Natural killer cell (primary cell): ENCODE measurements at regions not wholly inside any gene's neighbourhood (a gene's known extent, or its start where the extent isn't known, plus 50 kb on each side); places are given as distances from the start of the nearest gene placed in this dataset.

Experiments
- ATAC-seq, 3 donors: fragments of 150-1000 bp in 2 of 3; fragments of 200-7000 bp in 1 of 3; cut with Tn5 transposase; 1 replicate in 1 of 3; 2 replicates in 2 of 3; pipeline ENCODE4 v1.10.0; 2021; ENCODE audit warnings: mild to moderate bottlenecking in 2 of 3, moderate library complexity in 2 of 3
- DNase-seq, 2 donors: peaks; one replicate each; pipeline versions ENCODE4 v3.0.0 to v3.0.0-alpha.2; 2013 to 2021; ENCODE audit warnings: mixed read lengths in 1 of 2
- H3K27ac ChIP-seq: one replicate; pipeline ENCODE4 v1.5.1; 2013; ENCODE audit warnings: mild to moderate bottlenecking, low read length
- H3K27me3 ChIP-seq: one replicate; pipeline ENCODE4 v1.6.1; 2013; ENCODE audit warnings: low read length; ENCODE audit not compliant: control insufficient read depth, insufficient read depth
- H3K36me3 ChIP-seq: one replicate; pipeline ENCODE4 v1.6.1; 2013; ENCODE audit warnings: low read length; ENCODE audit not compliant: control insufficient read depth, insufficient read depth
- H3K4me1 ChIP-seq: one replicate; pipeline ENCODE4 v1.6.1; 2013; ENCODE audit warnings: low read length; ENCODE audit not compliant: control insufficient read depth, insufficient read depth
- H3K4me3 ChIP-seq: one replicate; pipeline ENCODE4 v1.5.1; 2013; ENCODE audit warnings: low read length
- H3K9me3 ChIP-seq: one replicate; pipeline ENCODE4 v1.6.1; 2013; ENCODE audit warnings: low read length; ENCODE audit not compliant: control insufficient read depth, insufficient read depth
- H3K27ac Mint-ChIP-seq, 2 donors: one replicate each; pipeline ENCODE4 v1.8.0; 2022; ENCODE audit warnings: mild to moderate bottlenecking in 2 of 2, mixed read lengths in 2 of 2, moderate library complexity in 1 of 2
- H3K27me3 Mint-ChIP-seq, 2 donors: one replicate each; pipeline ENCODE4 v1.8.0; 2022; ENCODE audit warnings: low read depth in 2 of 2, mixed read lengths in 2 of 2
- H3K36me3 Mint-ChIP-seq: one replicate; pipeline ENCODE4 v1.8.0; 2022; ENCODE audit warnings: mixed read lengths
- H3K4me1 Mint-ChIP-seq, 2 donors: one replicate each; pipeline ENCODE4 v1.8.0; 2022; ENCODE audit warnings: mixed read lengths in 2 of 2
- H3K4me3 Mint-ChIP-seq: one replicate; pipeline ENCODE4 v1.8.0; 2022; ENCODE audit warnings: mild to moderate bottlenecking, moderate library complexity, mixed read lengths
- H3K9me3 Mint-ChIP-seq, 2 donors: one replicate each; pipeline ENCODE4 v1.8.0; 2022; ENCODE audit warnings: mixed read lengths in 2 of 2
- WGBS: methylation state at CpG from one replicate; pipeline ENCODE4 v1.1.7; 2013; ENCODE audit warnings: missing lambda C conversion rate; ENCODE audit not compliant: insufficient coverage; 5-methylcytosine and 5-hydroxymethylcytosine counted together
- intact Hi-C: fragments of 100-400 bp; cut with micrococcal nuclease; formaldehyde crosslinking; loops from one replicate; pipeline ENCODE4 v1.14.2; 2022
- TF ChIP-seq, protein P1 (sequence below): fragments of 200-600 bp; IDR thresholded peaks from one replicate; pipeline ENCODE4 v1.8.0; 2022; ENCODE audit warnings: antibody characterized with exemption

DNA sequence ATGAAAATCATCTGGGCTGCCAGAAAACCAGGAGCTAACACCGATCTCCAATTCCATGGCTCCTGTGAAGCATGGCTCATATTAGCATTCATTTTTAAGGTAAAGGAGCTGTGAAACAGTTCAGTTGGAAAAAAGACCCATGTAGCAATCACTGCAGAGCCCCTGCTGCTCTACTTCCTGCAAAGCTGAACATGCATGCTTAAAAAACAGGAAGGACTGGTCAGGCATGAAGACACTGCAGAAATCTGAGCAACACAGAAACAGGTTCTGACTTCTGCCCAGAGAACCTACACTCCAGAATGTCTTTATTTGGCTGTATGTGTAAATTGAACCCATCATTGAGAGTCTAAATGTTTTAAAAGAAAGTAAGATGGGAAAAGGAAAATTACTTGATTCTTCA is 950.6 kb downstream of the DCDC2C start:
- ATAC-seq (no peak), DNase-seq (no peak)
- H3K27ac ChIP-seq = no peak overlapping the region
- no peaks in the 10 kb centered on the region for H3K4me1 ChIP-seq
- Mint-ChIP-seq H3K4me1 (no peaks in the 10 kb centered on the region), H3K27me3 (no peaks in the 10 kb centered on the region), H3K4me3 (no peak overlapping the region), H3K9me3 (peaks cover 7 to 17% of the 10 kb centered on the region in 2 donors), H3K36me3 (no peaks in the 10 kb centered on the region), H3K27ac (no peak overlapping the region)
- 87% methylated on average over 1 of the region's 1 CpG for WGBS
- peaks cover 3% of the 10 kb centered on the region for H3K9me3 ChIP-seq
- TF ChIP-seq, protein P1, sequence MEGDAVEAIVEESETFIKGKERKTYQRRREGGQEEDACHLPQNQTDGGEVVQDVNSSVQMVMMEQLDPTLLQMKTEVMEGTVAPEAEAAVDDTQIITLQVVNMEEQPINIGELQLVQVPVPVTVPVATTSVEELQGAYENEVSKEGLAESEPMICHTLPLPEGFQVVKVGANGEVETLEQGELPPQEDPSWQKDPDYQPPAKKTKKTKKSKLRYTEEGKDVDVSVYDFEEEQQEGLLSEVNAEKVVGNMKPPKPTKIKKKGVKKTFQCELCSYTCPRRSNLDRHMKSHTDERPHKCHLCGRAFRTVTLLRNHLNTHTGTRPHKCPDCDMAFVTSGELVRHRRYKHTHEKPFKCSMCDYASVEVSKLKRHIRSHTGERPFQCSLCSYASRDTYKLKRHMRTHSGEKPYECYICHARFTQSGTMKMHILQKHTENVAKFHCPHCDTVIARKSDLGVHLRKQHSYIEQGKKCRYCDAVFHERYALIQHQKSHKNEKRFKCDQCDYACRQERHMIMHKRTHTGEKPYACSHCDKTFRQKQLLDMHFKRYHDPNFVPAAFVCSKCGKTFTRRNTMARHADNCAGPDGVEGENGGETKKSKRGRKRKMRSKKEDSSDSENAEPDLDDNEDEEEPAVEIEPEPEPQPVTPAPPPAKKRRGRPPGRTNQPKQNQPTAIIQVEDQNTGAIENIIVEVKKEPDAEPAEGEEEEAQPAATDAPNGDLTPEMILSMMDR = no peak
- H3K27me3 ChIP-seq = no peaks in the 10 kb centered on the region
- H3K36me3 ChIP-seq = no peaks in the 10 kb centered on the region
- H3K4me3 ChIP-seq = no peak overlapping the region
- intact Hi-C loops = no loop called here

DNA sequence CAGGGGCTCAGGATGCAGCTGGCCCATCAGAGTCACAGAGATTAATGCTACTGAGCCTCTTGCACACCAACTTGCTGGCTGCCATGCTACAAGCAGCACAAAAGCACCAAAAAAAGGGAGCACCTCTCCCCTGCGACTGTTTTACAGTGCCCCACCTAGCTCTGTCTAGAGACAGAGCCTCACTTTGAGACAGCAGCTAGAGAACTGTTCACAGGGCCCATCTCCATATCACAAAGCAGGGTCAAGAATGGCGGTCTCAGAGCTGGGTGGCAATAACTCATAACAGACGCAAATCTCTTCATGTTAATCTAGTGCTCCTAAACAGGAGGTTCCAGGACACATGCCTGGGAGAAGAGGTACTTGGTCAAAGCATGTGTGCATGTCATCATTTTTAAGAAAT is 953.0 kb downstream of the DCDC2C start:
- no peaks in the 10 kb centered on the region for H3K36me3 ChIP-seq
- no peak overlapping the region for H3K27ac ChIP-seq
- H3K4me1 Mint-ChIP-seq = no peaks in the 10 kb centered on the region
- intact Hi-C loops = no loop called here
- no peaks in the 10 kb centered on the region for H3K4me1 ChIP-seq
- ATAC-seq = no peak
- peaks cover 3% of the 10 kb centered on the region for H3K9me3 ChIP-seq
- no peaks in the 10 kb centered on the region for H3K36me3 Mint-ChIP-seq
- DNase-seq = no peak
- no peaks in the 10 kb centered on the region for H3K27me3 Mint-ChIP-seq
- H3K27ac Mint-ChIP-seq = no peak overlapping the region
- no peaks in the 10 kb centered on the region for H3K27me3 ChIP-seq
- no peak overlapping the region for H3K4me3 ChIP-seq
- TF ChIP-seq, protein P1 = no peak
- whole genome bisulfite sequencing = 83% methylated on average over 3 of the region's 3 CpGs
- peaks cover 11 to 12% of the 10 kb centered on the region in 2 donors for H3K9me3 Mint-ChIP-seq
- no peak overlapping the region for H3K4me3 Mint-ChIP-seq

- H3K27me3 ChIP-seq = no peaks in the 10 kb centered on the region
- no peak for DNase-seq
- H3K27ac ChIP-seq = no peak overlapping the region
- peaks cover 8% of the 10 kb centered on the region for H3K9me3 ChIP-seq
- no peaks in the 10 kb centered on the region for H3K36me3 ChIP-seq
- H3K36me3 Mint-ChIP-seq = peaks cover 7% of the 10 kb centered on the region
- no peaks in the 10 kb centered on the region for H3K27me3 Mint-ChIP-seq
- H3K4me1 Mint-ChIP-seq = no peaks in the 10 kb centered on the region
- H3K4me3 Mint-ChIP-seq = no peak overlapping the region
- H3K4me3 ChIP-seq = no peak overlapping the region
- no peaks in the 10 kb centered on the region for H3K4me1 ChIP-seq
- 78% methylated on average over 8 of the region's 8 CpGs for WGBS
- intact Hi-C loops = no loop called here
- peaks cover 9 to 13% of the 10 kb centered on the region in 2 donors for H3K9me3 Mint-ChIP-seq
- H3K27ac Mint-ChIP-seq = no peak overlapping the region
- ATAC-seq = no peak
- TF ChIP-seq, protein P1 = no peak
These were observed 958.9 kb downstream of the DCDC2C start for GRCh38 chr2:4662161-4662779.

DNA sequence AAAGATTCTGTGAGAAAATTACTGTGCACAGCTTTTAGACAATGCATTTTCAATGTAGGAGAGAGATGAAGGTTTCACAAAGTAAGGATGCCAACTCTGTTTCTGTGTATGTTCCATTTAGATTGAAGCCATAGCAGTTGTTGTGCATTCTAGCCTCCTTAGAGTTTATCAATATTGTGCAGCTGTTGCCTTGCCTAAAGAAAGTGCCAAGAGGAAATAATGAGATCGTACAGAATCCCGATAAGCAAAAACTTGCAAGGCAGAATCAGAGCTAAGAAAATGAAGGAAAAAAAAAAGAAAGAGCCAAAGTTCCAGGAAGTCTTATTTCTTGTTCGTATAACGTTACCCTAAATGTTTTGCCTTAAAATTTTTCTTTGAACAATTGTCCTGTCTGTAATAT is 965.0 kb downstream of the DCDC2C start:
- Histone ChIP-seq H3K27me3 (no peaks in the 10 kb centered on the region), H3K4me1 (no peaks in the 10 kb centered on the region), H3K36me3 (no peaks in the 10 kb centered on the region), H3K27ac (no peak overlapping the region), H3K4me3 (no peak overlapping the region), H3K9me3 (peaks cover 8% of the 10 kb centered on the region)
- Mint-ChIP-seq H3K9me3 (peaks cover 15 to 18% of the 10 kb centered on the region in 2 donors), H3K27ac (no peak overlapping the region), H3K4me1 (peaks cover 0 to 5% of the 10 kb centered on the region in 2 donors), H3K27me3 (no peaks in the 10 kb centered on the region), H3K4me3 (no peak overlapping the region), H3K36me3 (peaks cover 15% of the 10 kb centered on the region)
- no peak for ATAC-seq
- DNase-seq = no peak
- TF ChIP-seq, protein P1 = no peak
- intact Hi-C loops = no loop called here
- 53% methylated on average over 4 of the region's 4 CpGs for WGBS
